Transverse colon (tissue), 4 donors: ENCODE measurements at regions not wholly inside any gene's neighbourhood (a gene's known extent, or its start where the extent isn't known, plus 50 kb on each side); places are given as distances from the start of the nearest gene placed in this dataset.

Source experiments
- DNase-seq: peaks from one replicate; pipeline ENCODE4 v3.0.0-alpha.2; 2019
- H3K27ac ChIP-seq, 4 donors: fragments of 200-600 bp; sonication (generic); 2 replicates each; pipeline ENCODE4 v1.5.1; 2016 to 2018; ENCODE audit warnings: inconsistent platforms in 4 of 4
- H3K27me3 ChIP-seq: fragments of 200-600 bp; sonication (generic); 2 replicates; pipeline ENCODE4 v1.5.1; 2017; ENCODE audit warnings: inconsistent platforms
- H3K36me3 ChIP-seq, 4 donors: fragments of 200-600 bp; sonication (generic); 2 replicates each; pipeline ENCODE4 v1.5.1; 2017 to 2019; ENCODE audit warnings: inconsistent platforms in 4 of 4
- H3K4me1 ChIP-seq, 4 donors: fragments of 200-600 bp; sonication (generic); 2 replicates each; pipeline ENCODE4 v1.5.1; 2017 to 2020; ENCODE audit warnings: inconsistent platforms in 4 of 4
- H3K4me3 ChIP-seq, 4 donors: fragments of 200-600 bp; sonication (generic); 1 replicate in 1 of 4; 2 replicates in 3 of 4; pipeline versions ENCODE4 v1.5.1 to v1.6.1; 2017 to 2019; ENCODE audit warnings: inconsistent platforms in 4 of 4
- H3K9me3 ChIP-seq, 2 donors: fragments of 200-600 bp; sonication (generic); 2 replicates each; pipeline ENCODE4 v1.5.1; 2017 to 2019; ENCODE audit warnings: inconsistent platforms in 2 of 2
- CTCF ChIP-seq, 5 experiments: fragments of 200-600 bp in 3 of 5; fragments of 450-650 bp in 2 of 5; sonication (generic) in 3 of 5; IDR thresholded peaks; 1 replicate in 2 of 5; 2 replicates in 3 of 5; pipeline ENCODE4 v1.5.1; 2016 to 2017; ENCODE audit warnings: antibody characterized with exemption in 5 of 5, inconsistent platforms in 3 of 5, mild to moderate bottlenecking in 2 of 5, moderate library complexity in 1 of 5
- EP300 ChIP-seq: sonication (generic); formaldehyde crosslinking; IDR thresholded peaks from one replicate; pipeline ENCODE4 v1.6.1; 2017; ENCODE audit warnings: antibody characterized with exemption, low read depth
- POLR2A ChIP-seq: fragments of 450-650 bp; IDR thresholded peaks from one replicate; pipeline ENCODE4 v1.6.1; 2016; ENCODE audit warnings: antibody characterized with exemption, mild to moderate bottlenecking, moderate library complexity
- POLR2AphosphoS5 ChIP-seq, 3 donors: sonication (generic); formaldehyde crosslinking; IDR thresholded peaks; one replicate each; pipeline ENCODE4 v1.6.1; 2016; ENCODE audit warnings: antibody characterized with exemption in 3 of 3
- WGBS, 2 donors: methylation state at CpG; one replicate each; pipeline ENCODE4 v1.1.5; 2018; ENCODE audit warnings: low coverage in 1 of 2; 5-methylcytosine and 5-hydroxymethylcytosine counted together
- in situ Hi-C, 4 donors: fragments of 200-750 bp; cut with MboI; loops; one replicate each; pipeline versions ENCODE4 v1.15.0 to v1.15.1; 2017; ENCODE audit warnings: low sequenced_read_pairs in 3 of 4, low pct_ligation_motif_present in 1 of 4, low pct_unique_long_range_greater_than_20kb in 1 of 4
- intact Hi-C: fragments of 100-400 bp; cut with DNase I; formaldehyde crosslinking; loops from one replicate; pipeline ENCODE4 v1.15.1; 2023; ENCODE audit warnings: low total_unique reads

GRCh38 chr6:112401083-112401482 is 54.0 kb downstream of the RFPL4B start:
- 86 to 100% methylated on average over 1 of the region's 1 CpG for WGBS, 2 donors
- no peak overlapping the region for H3K27ac ChIP-seq
- no peak overlapping the region for H3K4me3 ChIP-seq
- H3K36me3 ChIP-seq, result no peaks in the 10 kb centered on the region
- no peaks in the 10 kb centered on the region for H3K27me3 ChIP-seq
- in situ Hi-C loops, result no loop called here
- TF ChIP-seq CTCF (IDR thresholded peaks at IDR 0.05), result no peak
- TF ChIP-seq POLR2AphosphoS5 (IDR thresholded peaks at IDR 0.05), result no peak
- TF ChIP-seq EP300, result no peak
- no peak for TF ChIP-seq POLR2A
- no peaks in the 10 kb centered on the region for H3K4me1 ChIP-seq
- DNase-seq, result no peak
- H3K9me3 ChIP-seq, result no peaks in the 10 kb centered on the region
- intact Hi-C loops, result no loop called here

- in situ Hi-C loops, result no loop called here
- WGBS, 2 donors, result 69 to 80% methylated on average over 9 of the region's 9 CpGs
These were observed 60.0 kb downstream of the RFPL4B start for GRCh38 chr6:112407101-112407590.

GRCh38 chr6:112408522-112408921 is 61.4 kb downstream of the RFPL4B start:
- no peaks in the 10 kb centered on the region for H3K4me1 ChIP-seq

More at GRCh38 chr6:112407101-112407590, 60.0 kb downstream of the RFPL4B start:
- intact Hi-C loops, result no loop called here
- TF ChIP-seq EP300 (no peak), POLR2AphosphoS5 (IDR thresholded peaks at IDR 0.05) (no peak)
- no peaks in the 10 kb centered on the region for H3K36me3 ChIP-seq
- no peaks in the 10 kb centered on the region for H3K4me1 ChIP-seq
- no peak overlapping the region for H3K4me3 ChIP-seq
- DNase-seq, result no peak
- H3K27me3 ChIP-seq, result no peaks in the 10 kb centered on the region
- no peak overlapping the region for H3K27ac ChIP-seq
- H3K9me3 ChIP-seq, result no peaks in the 10 kb centered on the region

DNA sequence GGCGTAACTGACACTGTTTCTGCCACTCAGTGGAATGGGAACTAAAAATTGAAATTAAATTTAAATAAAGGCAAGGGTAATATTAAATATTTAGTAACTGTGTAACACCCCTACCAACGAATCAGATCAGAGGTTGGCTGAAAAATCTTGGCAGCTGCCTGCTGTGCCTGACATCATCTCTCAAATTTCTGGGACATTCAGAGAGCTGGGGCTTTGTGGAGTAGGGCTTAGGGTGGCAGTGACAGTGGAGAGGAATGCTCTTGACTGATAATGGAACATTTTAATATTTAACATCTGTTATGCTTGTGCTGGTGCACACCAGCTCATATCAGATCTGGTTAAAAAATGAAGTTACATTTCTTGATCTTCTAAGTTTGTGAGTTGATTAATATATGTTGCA is 62.2 kb downstream of the RFPL4B start:
- 53 to 64% methylated on average over 2 of the region's 2 CpGs for WGBS, 2 donors

More at GRCh38 chr6:112408522-112408921, 61.4 kb downstream of the RFPL4B start:
- no peak overlapping the region for H3K27ac ChIP-seq
- no peaks in the 10 kb centered on the region for H3K36me3 ChIP-seq
- in situ Hi-C loops (no loop called here), intact Hi-C loops (no loop called here)
- H3K9me3 ChIP-seq, result no peaks in the 10 kb centered on the region
- no peak for DNase-seq
- no peak for TF ChIP-seq POLR2AphosphoS5 (IDR thresholded peaks at IDR 0.05)
- TF ChIP-seq CTCF (IDR thresholded peaks at IDR 0.05), result no peak
- no peak for TF ChIP-seq POLR2A
- TF ChIP-seq EP300, result no peak
- no peak overlapping the region for H3K4me3 ChIP-seq
- no peaks in the 10 kb centered on the region for H3K27me3 ChIP-seq
- WGBS, 2 donors, result 93% methylated on average over 10 of the region's 10 CpGs; no CpG with 5 or more reads in 1 of the 2 donors

More for the DNA sequence above, 62.2 kb downstream of the RFPL4B start:
- Histone ChIP-seq H3K4me1 (no peaks in the 10 kb centered on the region), H3K27ac (no peak overlapping the region), H3K27me3 (no peaks in the 10 kb centered on the region), H3K36me3 (no peaks in the 10 kb centered on the region), H3K9me3 (no peaks in the 10 kb centered on the region), H3K4me3 (no peak overlapping the region)
- TF ChIP-seq POLR2AphosphoS5 (IDR thresholded peaks at IDR 0.05), result no peak
- TF ChIP-seq CTCF (IDR thresholded peaks at IDR 0.05), result no peak
- TF ChIP-seq EP300, result no peak
- TF ChIP-seq POLR2A, result no peak
- in situ Hi-C loops, result no loop called here
- no peak for DNase-seq
- intact Hi-C loops, result no loop called here
